ENCODE measurements at regions not wholly inside any gene's neighbourhood (a gene's known extent, or its start where the extent isn't known, plus 50 kb on each side); places are given as distances from the start of the nearest gene placed in this dataset.

DNA sequence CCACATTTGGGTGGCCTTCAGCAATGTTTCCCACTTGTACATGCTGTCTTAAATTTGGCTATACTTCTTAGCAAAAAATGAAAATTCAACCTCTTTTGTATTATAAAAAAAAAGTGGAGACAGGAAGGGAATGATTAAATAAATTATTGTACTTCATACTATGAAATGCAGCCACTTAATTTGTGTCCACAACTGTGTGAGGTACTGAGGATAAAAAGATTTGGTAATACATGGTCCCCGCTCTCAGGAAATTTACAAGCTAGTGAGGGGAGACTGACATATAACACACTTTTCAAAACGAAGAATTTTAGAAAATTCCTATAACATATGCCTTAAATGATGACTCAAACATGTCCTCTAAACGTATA, 105.0 kb downstream of the HNRNPD start:
- H3K4me1 ChIP-seq, result peaks cover 0 to 11% (median 0%) of the 10 kb centered on the region in 3 donors
- intact Hi-C loops (cut with DNase I), result no loop called here

GRCh38 chr4:82268050-82268825, 105.6 kb downstream of the HNRNPD start:
- 22 to 35% methylated on average over 3 to 4 of the region's 4 CpGs for WGBS, 2 donors
- DNase-seq, result no peak
- Histone ChIP-seq H3K27me3 (no peaks in the 10 kb centered on the region), H3K4me3 (no peak overlapping the region), H3K9me3 (no peaks in the 10 kb centered on the region), H3K36me3 (no peaks in the 10 kb centered on the region), H3K27ac (peak overlapping the region in 1 of 4 donors; percentile 4), H3K4me1 (peaks cover 0 to 11% (median 0%) of the 10 kb centered on the region in 3 donors)
- intact Hi-C loops (cut with DNase I), result no loop called here
- TF ChIP-seq CTCF (IDR thresholded peaks at IDR 0.05) (peak; percentile 28 to 80 (median 64)), POLR2A (IDR thresholded peaks at IDR 0.05) (no peak)

More for the DNA sequence above, 105.0 kb downstream of the HNRNPD start:
- DNase-seq, result no peak
- Histone ChIP-seq H3K36me3 (no peaks in the 10 kb centered on the region), H3K27ac (no peak overlapping the region), H3K27me3 (no peaks in the 10 kb centered on the region), H3K4me3 (no peak overlapping the region), H3K9me3 (no peaks in the 10 kb centered on the region)
- no peak for TF ChIP-seq POLR2A (IDR thresholded peaks at IDR 0.05)
- TF ChIP-seq CTCF (IDR thresholded peaks at IDR 0.05), result no peak
- WGBS, 2 donors, result 42 to 43% methylated on average over 3 of the region's 3 CpGs

DNA sequence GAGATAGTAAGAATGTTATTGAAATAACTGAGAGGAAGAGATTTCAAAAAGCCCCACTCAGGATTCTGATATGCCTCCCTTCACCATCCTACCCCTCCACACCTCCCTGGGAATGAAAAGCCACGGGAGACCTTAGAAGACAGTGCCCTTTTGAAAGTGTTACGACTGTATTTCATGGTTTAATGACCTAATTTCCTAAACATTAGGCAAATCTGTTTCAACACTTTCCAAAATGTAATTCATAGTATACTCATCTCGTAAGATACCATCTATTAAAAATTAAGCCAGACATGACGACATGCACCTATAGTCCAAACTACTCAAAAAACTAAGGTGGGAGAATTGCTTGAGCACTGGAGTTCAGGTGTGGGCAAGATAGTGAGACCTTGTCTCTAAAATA, 106.3 kb downstream of the HNRNPD start:
- WGBS, 2 donors, result 61 to 73% methylated on average over 4 of the region's 4 CpGs
- no peak overlapping the region for H3K27ac ChIP-seq
- intact Hi-C loops (cut with DNase I), result no loop called here

GRCh38 chr4:82266345-82266744, 107.4 kb downstream of the HNRNPD start:
- no peak for DNase-seq
- peaks cover 0 to 11% (median 0%) of the 10 kb centered on the region in 3 donors for H3K4me1 ChIP-seq
- H3K9me3 ChIP-seq, result no peaks in the 10 kb centered on the region
- WGBS, 2 donors, result 65 to 69% methylated on average over 2 of the region's 2 CpGs
- no peaks in the 10 kb centered on the region for H3K27me3 ChIP-seq
- H3K27ac ChIP-seq, result no peak overlapping the region
- no peak overlapping the region for H3K4me3 ChIP-seq
- no peaks in the 10 kb centered on the region for H3K36me3 ChIP-seq
- intact Hi-C loops (cut with DNase I), result no loop called here
- TF ChIP-seq POLR2A (IDR thresholded peaks at IDR 0.05) (no peak), CTCF (IDR thresholded peaks at IDR 0.05) (no peak)

More for the DNA sequence above, 106.3 kb downstream of the HNRNPD start:
- TF ChIP-seq POLR2A (IDR thresholded peaks at IDR 0.05) (no peak), CTCF (IDR thresholded peaks at IDR 0.05) (no peak)
- Histone ChIP-seq H3K36me3 (no peaks in the 10 kb centered on the region), H3K4me1 (peaks cover 0 to 11% (median 0%) of the 10 kb centered on the region in 3 donors), H3K9me3 (no peaks in the 10 kb centered on the region), H3K27me3 (no peaks in the 10 kb centered on the region), H3K4me3 (no peak overlapping the region)
- no peak for DNase-seq

- DNase-seq, result no peak
- intact Hi-C loops (cut with DNase I), result no loop called here
- 59 to 64% methylated on average over 2 of the region's 2 CpGs for WGBS, 2 donors
- Histone ChIP-seq H3K36me3 (no peaks in the 10 kb centered on the region), H3K4me3 (no peak overlapping the region), H3K9me3 (no peaks in the 10 kb centered on the region), H3K27ac (no peak overlapping the region), H3K4me1 (no peaks in the 10 kb centered on the region), H3K27me3 (no peaks in the 10 kb centered on the region)
- no peak for TF ChIP-seq CTCF (IDR thresholded peaks at IDR 0.05)
- no peak for TF ChIP-seq POLR2A (IDR thresholded peaks at IDR 0.05)
These were observed 112.7 kb downstream of the HNRNPD start for GRCh38 chr4:82261084-82261483.

Data from esophagus squamous epithelium (tissue), 5 donors.